ENCODE measurements at regions not wholly inside any gene's neighbourhood (a gene's known extent, or its start where the extent isn't known, plus 50 kb on each side); places are given as distances from the start of the nearest gene placed in this dataset.
"Not testable (repeated sequence)": the region's sequence is repeated elsewhere in the genome, so short reads cannot be mapped to it uniquely, and the experiment has no call there.

GRCh38 chr4:148630051-148630450 lies 187.8 kb upstream of the NR3C2 start:
- DNase-seq: no peak

DNA sequence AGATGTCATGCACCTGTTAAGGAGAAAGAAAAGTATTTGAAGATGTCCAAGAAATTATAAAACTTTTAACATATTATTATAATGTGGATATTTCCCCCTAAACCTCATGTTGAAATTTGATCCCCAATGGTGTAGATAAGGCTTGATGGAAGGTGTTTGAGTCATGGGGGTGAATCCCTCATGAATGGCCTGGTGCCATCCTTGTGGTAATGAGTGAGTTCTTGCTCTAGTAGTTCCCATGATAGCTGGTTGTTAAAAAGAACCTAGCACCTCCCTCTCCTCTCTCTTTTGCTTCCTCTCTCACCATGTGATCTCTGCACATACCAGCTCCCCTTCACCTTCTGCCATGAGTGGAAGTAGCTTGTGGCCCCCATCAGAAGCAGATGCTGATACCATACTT lies 176.6 kb upstream of the NR3C2 start:
- DNase-seq: no peak

DNA sequence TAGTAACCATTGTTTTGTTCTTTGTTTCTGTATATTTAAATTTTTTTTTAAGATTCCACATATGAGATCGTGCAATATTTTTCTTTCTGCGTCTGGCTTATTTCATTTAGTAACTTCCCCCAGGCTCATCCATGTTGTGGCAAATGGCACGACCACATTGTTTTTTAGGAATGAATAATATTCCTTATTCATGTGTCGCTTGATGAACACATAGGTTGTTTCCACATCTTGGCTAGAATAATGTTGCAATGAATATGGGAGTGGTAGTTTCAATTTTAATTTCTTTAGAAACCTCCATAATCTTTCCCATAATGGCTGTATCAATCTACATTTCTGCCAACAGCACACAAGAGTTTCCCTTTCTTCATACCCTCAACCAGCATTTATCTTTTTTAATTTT lies 166.8 kb upstream of the NR3C2 start:
- DNase-seq: no peak

- not testable (repeated sequence) for DNase-seq
These were observed 156.4 kb upstream of the NR3C2 start for GRCh38 chr4:148598418-148599207.

DNA sequence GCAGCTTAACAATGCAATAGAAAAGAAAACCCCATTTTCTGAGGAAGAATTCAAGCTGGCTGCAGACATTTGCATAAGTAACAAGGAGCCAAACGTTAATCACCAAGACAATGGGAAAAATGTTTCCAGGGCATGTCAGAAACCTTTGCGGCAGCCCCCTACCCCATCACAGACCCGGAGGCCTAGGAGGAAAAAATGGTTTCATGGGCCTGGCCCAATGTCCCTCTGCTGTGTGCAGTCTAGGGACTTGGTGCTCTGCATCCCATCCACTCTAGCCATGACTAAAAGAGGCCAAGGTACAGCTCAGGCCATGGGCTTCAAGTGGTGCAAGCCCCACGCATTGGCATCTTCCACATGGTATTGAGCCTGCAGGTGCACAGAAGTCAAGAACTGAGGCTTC lies 147.0 kb upstream of the NR3C2 start:
- no peak for DNase-seq

GRCh38 chr4:148575577-148575976 lies 133.4 kb upstream of the NR3C2 start:
- no peak for DNase-seq

DNA sequence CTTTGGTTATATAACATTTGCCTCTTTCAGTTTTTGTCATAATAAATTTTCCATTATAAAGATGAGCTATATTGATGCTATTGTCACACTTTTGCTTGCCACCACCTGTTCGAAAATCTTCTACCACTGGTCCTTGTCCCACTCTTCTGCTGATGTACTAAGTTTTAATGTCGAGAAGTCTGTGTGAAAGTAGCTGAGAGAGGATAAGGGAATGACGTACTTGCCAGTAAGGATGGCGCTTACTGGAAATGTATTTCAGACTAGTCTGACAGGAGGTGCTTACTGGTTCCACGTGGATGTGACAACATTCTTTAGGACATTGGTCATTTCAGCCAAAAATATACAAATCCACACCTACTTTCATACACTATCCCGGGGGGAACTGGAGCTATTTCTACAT lies 132.7 kb upstream of the NR3C2 start:
- DNase-seq: no peak

DNA sequence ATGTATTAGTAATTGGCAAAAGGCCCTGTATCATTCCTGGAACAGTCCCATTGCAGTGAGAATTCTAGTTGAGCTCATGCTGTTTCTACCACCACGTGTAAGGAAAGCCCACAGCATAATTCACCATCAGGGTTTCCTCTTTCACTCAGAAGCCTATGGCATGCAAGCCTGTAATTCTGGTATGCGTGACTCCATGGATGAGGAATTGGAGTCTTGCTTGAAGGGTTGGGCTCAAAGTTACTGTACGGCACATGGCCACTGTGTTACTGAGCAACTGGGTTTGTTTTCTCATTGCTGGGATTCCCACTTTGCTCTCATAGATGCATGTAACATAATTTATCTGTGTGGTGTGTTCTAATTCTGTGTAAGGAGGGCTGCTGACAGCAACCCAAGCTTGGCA lies 132.3 kb upstream of the NR3C2 start:
- no peak for DNase-seq

- DNase-seq: no peak
These were observed 131.9 kb upstream of the NR3C2 start for GRCh38 chr4:148574066-148574465.

- no peak for DNase-seq
These were observed 131.1 kb upstream of the NR3C2 start for GRCh38 chr4:148573296-148573695.

- peak in 1 of 2 donors; percentile 21 for DNase-seq
These were observed 123.6 kb upstream of the NR3C2 start for GRCh38 chr4:148565801-148566200.

DNA sequence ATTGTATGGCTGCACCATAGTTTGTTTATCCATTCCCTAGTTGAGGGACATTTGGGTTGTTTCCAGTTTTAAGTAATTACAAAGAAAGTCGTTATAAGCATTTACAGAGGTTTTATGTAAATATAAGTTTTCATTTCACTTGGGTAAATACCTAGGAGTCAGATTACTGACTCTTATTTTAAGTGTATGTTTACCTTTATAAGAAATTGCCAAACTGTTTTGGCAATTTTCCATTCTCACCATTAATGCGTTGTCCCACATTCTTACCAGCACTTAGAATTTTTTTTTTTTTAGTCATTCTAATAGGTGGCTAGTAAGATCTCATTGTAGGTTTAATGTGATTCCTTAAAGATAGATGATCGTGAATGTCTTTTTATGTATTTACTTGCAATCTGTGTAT lies 121.5 kb upstream of the NR3C2 start:
- no peak for DNase-seq

GRCh38 chr4:148561467-148561866 lies 119.3 kb upstream of the NR3C2 start:
- DNase-seq: no peak

GRCh38 chr4:148557793-148558192 lies 115.6 kb upstream of the NR3C2 start:
- no peak for DNase-seq

DNA sequence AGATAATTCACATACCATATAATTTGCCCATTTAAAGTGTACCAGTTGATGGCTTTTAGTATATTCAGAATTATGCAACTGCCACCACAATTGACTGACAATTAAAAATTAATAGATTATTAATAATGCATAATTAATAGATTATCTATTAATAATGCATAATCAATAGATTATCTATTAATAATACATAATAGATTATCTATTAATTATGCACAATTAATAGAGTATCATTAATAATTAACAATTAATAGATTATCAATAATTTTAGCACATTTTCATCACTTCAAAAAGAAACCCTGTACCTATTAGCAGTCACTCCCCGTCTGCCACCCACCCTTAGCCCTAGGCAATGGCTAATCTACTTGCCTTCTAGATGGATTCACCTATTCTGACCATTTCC lies 108.6 kb upstream of the NR3C2 start:
- no peak for DNase-seq

GRCh38 chr4:148542922-148543623 lies 100.9 kb upstream of the NR3C2 start:
- DNase-seq: no peak

GRCh38 chr4:148540622-148541326 lies 98.6 kb upstream of the NR3C2 start:
- no peak for DNase-seq

GRCh38 chr4:148539387-148539786 lies 97.2 kb upstream of the NR3C2 start:
- no peak for DNase-seq

GRCh38 chr4:148533851-148534250 lies 91.6 kb upstream of the NR3C2 start:
- DNase-seq: not testable (repeated sequence)

- DNase-seq: no peak
These were observed 87.9 kb upstream of the NR3C2 start for GRCh38 chr4:148530114-148530513.

GRCh38 chr4:148527571-148527970 lies 85.4 kb upstream of the NR3C2 start:
- no peak for DNase-seq

GRCh38 chr4:148522995-148523394 lies 80.8 kb upstream of the NR3C2 start:
- no peak for DNase-seq

DNA sequence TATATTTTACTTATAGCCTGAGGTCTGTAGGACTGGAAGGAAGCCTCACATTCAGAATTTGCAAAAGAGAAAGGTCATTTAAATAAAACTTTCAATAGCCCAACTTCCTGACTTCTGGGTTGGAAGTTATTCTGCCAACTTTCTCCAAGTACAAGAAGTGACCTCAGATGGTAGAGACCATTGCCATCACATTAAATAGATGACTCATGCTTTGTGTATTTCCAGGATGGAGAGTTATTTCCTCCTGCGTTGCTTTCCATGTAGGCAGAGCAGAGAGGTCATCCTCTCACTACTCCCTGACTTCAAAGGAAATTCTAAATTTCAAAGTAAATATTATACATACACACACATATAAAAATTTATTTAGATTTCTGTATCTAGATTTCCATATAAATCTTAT lies 73.0 kb upstream of the NR3C2 start:
- DNase-seq: no peak

DNA sequence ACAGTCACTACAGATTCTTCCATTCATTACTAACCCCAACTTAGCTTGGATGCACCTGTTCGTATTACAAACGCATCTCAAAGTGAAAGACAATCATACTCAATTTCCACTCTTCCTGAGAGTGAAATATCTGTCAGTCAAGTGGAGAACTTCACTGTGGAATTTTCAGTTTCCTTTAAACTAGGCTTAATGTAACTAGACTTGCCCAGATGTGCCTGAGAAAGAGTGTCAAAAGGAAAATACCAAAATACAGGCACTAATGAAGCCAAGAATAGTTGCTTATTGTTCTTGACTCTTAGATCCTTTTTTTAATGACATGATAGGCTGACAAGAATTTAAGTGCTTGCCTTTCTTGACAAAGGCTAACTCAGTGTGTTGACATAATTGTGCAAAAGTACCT lies 72.4 kb upstream of the NR3C2 start:
- no peak for DNase-seq
